Hematopoietic multipotent progenitor cell treated with erythropoietin and hydrocortisone succinate and interleukin-3 and kit ligand, for 15 days (in vitro differentiated cells): ENCODE measurements at regions not wholly inside any gene's neighbourhood (a gene's known extent, or its start where the extent isn't known, plus 50 kb on each side); places are given as distances from the start of the nearest gene placed in this dataset.

Source experiments
- DNase-seq: peaks from one replicate; pipeline ENCODE4 v3.0.0-alpha.2; 2015; ENCODE audit warnings: low spot score

GRCh38 chr14:58814466-58814865 is 176.7 kb downstream of the DACT1 start:
- DNase-seq, result no peak

GRCh38 chr14:58815161-58815701 is 177.5 kb downstream of the DACT1 start:
- DNase-seq, result no peak

GRCh38 chr14:58815794-58816193 is 178.0 kb downstream of the DACT1 start:
- DNase-seq, result no peak

GRCh38 chr14:58816416-58817115 is 178.8 kb downstream of the DACT1 start:
- DNase-seq, result no peak

- no peak for DNase-seq
These were observed 180.1 kb downstream of the DACT1 start for GRCh38 chr14:58817846-58818245.

- DNase-seq, result no peak
These were observed 182.3 kb downstream of the DACT1 start for GRCh38 chr14:58820032-58820431.

- DNase-seq, result no peak
These were observed 183.7 kb downstream of the DACT1 start for GRCh38 chr14:58821421-58821820.

GRCh38 chr14:58822856-58823255 is 185.1 kb downstream of the DACT1 start:
- no peak for DNase-seq

- DNase-seq, result no peak
These were observed 185.6 kb downstream of the DACT1 start for GRCh38 chr14:58823312-58823711.

- DNase-seq, result no peak
These were observed 186.3 kb downstream of the DACT1 start for GRCh38 chr14:58824106-58824505.

- DNase-seq, result no peak
These were observed 187.0 kb downstream of the DACT1 start for GRCh38 chr14:58824796-58825195.

GRCh38 chr14:58825606-58826005 is 187.8 kb downstream of the DACT1 start:
- DNase-seq, result no peak

- no peak for DNase-seq
These were observed 189.3 kb downstream of the DACT1 start for GRCh38 chr14:58826845-58827686.

- no peak for DNase-seq
These were observed 190.5 kb downstream of the DACT1 start for GRCh38 chr14:58828298-58828697.

GRCh38 chr14:58829594-58829993 is 191.8 kb downstream of the DACT1 start:
- DNase-seq, result no peak

GRCh38 chr14:58830121-58830520 is 192.4 kb downstream of the DACT1 start:
- DNase-seq, result no peak

GRCh38 chr14:58832095-58832521 is 194.3 kb downstream of the DACT1 start:
- no peak for DNase-seq

GRCh38 chr14:58833634-58834378 is 196.0 kb downstream of the DACT1 start:
- no peak for DNase-seq

- DNase-seq, result no peak
These were observed 198.7 kb downstream of the DACT1 start for GRCh38 chr14:58836303-58836974.

GRCh38 chr14:58839233-58839632 is 201.5 kb downstream of the DACT1 start:
- DNase-seq, result no peak

GRCh38 chr14:58844544-58844943 is 206.8 kb downstream of the DACT1 start:
- DNase-seq, result no peak
